ENCODE measurements at regions not wholly inside any gene's neighbourhood (a gene's known extent, or its start where the extent isn't known, plus 50 kb on each side); places are given as distances from the start of the nearest gene placed in this dataset.
"Not testable (repeated sequence)": the region's sequence is repeated elsewhere in the genome, so short reads cannot be mapped to it uniquely, and the experiment has no call there.

- not testable (repeated sequence) for TF ChIP-seq FOXA2 (IDR thresholded peaks at IDR 0.05); CTCF (IDR thresholded peaks at IDR 0.05; ENCODE audit: low read depth, low read length, missing input control); MAX (IDR thresholded peaks at IDR 0.05); SP1 (IDR thresholded peaks at IDR 0.05); TAF1 (conservative IDR thresholded peaks at IDR 0.05); REST (IDR thresholded peaks at IDR 0.05)
Observed at GRCh38 chr13:67452526-67452925, 222.4 kb upstream of the PCDH9 start.
